ENCODE measurements at regions not wholly inside any gene's neighbourhood (a gene's known extent, or its start where the extent isn't known, plus 50 kb on each side); places are given as distances from the start of the nearest gene placed in this dataset.

DNA sequence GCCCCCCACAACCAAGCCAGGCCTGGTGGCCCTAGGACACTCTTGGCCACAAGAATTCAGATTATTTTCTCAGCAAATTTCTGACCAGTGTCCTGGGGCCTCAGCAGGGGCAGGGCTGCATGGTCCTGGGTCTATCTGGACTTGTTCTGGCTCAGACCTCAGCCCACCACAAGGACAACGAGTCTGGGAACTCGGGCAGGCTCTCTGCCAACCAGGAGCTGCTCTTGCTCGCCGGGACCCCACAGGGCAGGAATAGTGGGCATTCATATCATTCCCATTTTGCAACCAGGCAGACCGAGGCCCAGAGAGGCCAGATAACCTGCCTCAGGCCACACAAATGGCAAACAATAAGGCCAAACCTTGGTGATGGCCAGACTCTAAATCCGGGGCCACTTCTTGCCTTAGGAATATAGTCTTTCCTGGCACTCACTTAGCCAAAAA lies 75.4 kb upstream of the WNT7B start:
- no peak for DNase-seq (ENCODE audit: extremely low read depth, low read depth)
- TF ChIP-seq CTCF (IDR thresholded peaks at IDR 0.05; ENCODE audit: low read depth, low read length) = no peak

- DNase-seq (ENCODE audit: extremely low read depth, low read depth) = no peak
- TF ChIP-seq CTCF (IDR thresholded peaks at IDR 0.05; ENCODE audit: low read depth, low read length) = no peak
Observed at GRCh38 chr22:46052801-46053562, 76.0 kb upstream of the WNT7B start.

DNA sequence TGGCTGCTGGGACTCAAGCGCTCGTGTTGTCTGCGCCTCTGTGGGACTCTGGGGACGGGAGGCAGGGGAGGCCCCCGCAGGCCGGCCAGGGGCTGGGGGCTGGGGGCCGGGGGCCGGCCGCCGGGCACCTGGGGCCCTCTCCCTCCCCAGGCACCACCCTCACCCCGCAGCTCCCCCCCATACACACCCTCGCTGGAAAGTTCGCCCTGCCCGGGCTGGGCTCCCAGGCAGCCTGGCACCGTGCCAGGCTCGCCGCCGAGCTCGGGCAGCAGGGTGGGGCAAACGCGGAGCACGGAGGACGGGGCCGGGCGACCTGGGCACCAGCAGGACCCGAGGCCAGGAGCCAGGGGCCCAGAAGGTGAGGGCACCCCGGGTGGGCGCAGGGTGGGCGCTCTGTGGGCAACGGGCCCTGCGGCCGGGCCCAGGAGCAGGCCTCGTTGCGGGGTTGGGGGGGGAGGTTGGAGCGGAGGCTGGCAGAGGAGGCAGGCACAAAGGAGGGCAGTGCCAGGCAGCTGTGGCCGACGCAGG lies 76.7 kb upstream of the WNT7B start:
- TF ChIP-seq CTCF (IDR thresholded peaks at IDR 0.05; ENCODE audit: low read depth, low read length) = no peak

DNA sequence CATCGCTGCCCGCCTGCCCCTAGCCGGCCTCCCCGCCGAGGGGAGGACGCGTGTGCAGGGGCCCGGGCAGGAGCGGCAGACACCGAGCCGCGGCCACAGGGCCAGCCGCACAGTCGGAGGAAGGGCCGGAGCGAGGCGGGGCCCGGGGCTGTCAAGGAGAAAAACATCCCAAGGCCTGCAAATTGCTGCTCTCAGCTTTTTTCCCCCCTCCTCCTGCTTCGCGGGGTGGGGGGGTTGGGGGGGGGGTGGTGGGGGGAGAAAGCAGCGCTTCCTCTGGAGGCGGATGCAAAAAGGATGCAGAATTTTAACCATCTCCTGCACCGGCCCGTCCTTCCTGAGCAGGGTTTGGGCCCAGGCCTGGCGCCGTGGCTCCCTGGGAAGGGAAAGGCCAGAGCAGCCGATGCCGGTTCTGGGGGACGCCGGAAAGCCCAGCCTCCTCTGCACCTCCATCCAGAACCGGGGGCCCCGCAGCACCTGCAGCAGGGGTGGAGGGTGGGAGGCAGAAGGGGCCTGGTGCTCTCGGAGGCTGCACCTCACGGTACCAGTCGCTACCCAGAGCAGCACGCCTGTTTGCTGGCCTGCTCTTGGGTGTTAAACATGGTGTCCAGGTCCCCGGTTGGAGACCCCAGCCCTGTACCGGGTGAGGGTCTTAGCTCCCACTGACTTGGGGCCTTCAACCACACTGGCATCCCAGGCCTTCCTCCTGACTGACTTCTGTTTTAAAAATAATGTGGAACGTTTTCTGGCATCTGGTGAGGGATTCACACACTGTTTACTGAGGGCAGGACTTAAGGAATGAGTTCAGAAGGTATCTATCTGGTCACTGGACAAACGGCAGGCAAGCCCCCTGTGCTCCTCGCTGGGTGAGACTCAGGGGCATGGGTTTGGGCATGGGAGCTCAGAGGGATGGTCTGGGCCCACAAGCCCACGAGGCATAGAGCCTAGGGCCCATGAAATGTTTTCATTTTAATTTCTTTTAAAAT lies 77.4 kb upstream of the WNT7B start:
- peak; percentile 71 for DNase-seq (ENCODE audit: extremely low read depth, low read depth)

More for the DNA sequence above, 76.7 kb upstream of the WNT7B start:
- no peak for DNase-seq (ENCODE audit: extremely low read depth, low read depth)

DNA sequence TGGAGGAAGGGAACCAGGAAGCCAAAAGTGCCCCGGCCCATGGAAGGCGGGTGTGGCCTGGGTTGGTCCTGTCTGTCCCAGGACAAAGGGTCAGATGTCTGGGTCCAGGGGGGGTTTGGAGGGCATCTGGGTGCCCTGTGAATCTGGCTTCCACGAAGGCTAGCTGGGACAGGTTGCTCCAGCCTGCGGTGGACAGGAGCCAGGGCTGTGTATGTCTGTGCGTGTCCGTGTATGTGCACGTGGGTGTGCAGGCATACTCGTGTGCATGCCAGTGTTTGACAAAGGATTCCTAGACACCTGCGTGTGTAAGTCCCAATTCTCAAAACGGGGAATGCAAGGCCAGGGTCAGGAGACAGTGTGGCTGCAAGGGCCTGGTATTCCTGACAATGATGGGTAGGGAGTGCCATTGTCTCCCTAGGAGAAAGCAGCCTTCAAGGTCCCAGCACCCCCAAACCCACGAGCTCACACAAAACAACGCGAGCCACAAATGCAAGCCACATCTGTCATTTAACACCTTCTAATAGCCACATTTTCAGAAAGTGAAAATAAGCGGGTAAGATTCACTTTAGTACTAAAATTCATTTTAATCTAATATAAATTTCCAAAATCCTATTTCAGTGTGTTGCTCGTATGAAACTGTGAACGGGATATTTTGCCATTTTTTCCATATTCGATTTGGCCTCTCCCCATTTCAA lies 78.4 kb upstream of the WNT7B start:
- no peak for TF ChIP-seq CTCF (IDR thresholded peaks at IDR 0.05; ENCODE audit: low read depth, low read length)
- DNase-seq (ENCODE audit: extremely low read depth, low read depth) = no peak

More for the DNA sequence above, 77.4 kb upstream of the WNT7B start:
- no peak for TF ChIP-seq CTCF (IDR thresholded peaks at IDR 0.05; ENCODE audit: low read depth, low read length)

- no peak for DNase-seq (ENCODE audit: extremely low read depth, low read depth)
- TF ChIP-seq CTCF (IDR thresholded peaks at IDR 0.05; ENCODE audit: low read depth, low read length) = no peak
Observed at GRCh38 chr22:46055911-46056545, 79.1 kb upstream of the WNT7B start.
